K562 (cell line): ENCODE measurements at regions not wholly inside any gene's neighbourhood (a gene's known extent, or its start where the extent isn't known, plus 50 kb on each side); places are given as distances from the start of the nearest gene placed in this dataset.

ENCODE experiments used
- KDM5B ChIP-seq: fragments of 200-600 bp; sonication (generic); IDR thresholded peaks from 2 replicates; pipeline ENCODE4 v1.6.1; 2012; ENCODE audit warnings: low read depth, mild to moderate bottlenecking, moderate library complexity, low read length, control low read depth, inconsistent platforms; ENCODE audit not compliant: insufficient replicate concordance
- RAD21 ChIP-seq, 2 experiments: fragments of 250-450 bp in 1 of 2; fragments of 450-650 bp in 1 of 2; sonication (Bioruptor Pico) in 1 of 2; formaldehyde crosslinking in 1 of 2; IDR thresholded peaks in 1 of 2; conservative IDR thresholded peaks in 1 of 2; 2 replicates each; pipeline versions ENCODE4 v1.4.0 to v1.8.0; 2020 to 2022; ENCODE audit warnings: mild to moderate bottlenecking in 2 of 2, moderate library complexity in 1 of 2
- SRSF1 ChIP-seq: fragments of 200-400 bp; formaldehyde crosslinking; IDR thresholded peaks from 2 replicates; pipeline ENCODE4 v1.6.1; 2017; ENCODE audit warnings: mild to moderate bottlenecking, low read depth, low read length, moderate library complexity

- TF ChIP-seq RAD21 (CRISPR knock-in tag; conservative IDR thresholded peaks at IDR 0.05 in 1 of 2, IDR thresholded peaks at IDR 0.05 in 1 of 2) (no peak), SRSF1 (no peak), KDM5B (no peak)
Measured at GRCh38 chr15:39454189-39454986, 126.5 kb upstream of the THBS1 start.
